ENCODE measurements at regions not wholly inside any gene's neighbourhood (a gene's known extent, or its start where the extent isn't known, plus 50 kb on each side); places are given as distances from the start of the nearest gene placed in this dataset.

- DNase-seq (no peak), ATAC-seq (ENCODE audit: low FRiP score) (no peak)
- Histone ChIP-seq H3K27ac (ENCODE audit: low read depth in 1 of 2, low read length in 2 of 2) (no peak overlapping the region), H3K27me3 (ENCODE audit: control insufficient read depth in 1 of 2, insufficient read depth in 2 of 2, low read length in 1 of 2) (peaks cover 0 to 3% of the 10 kb centered on the region in 2 donors), H3K4me3 (ENCODE audit: low read length in 2 of 2) (no peak overlapping the region), H3K4me1 (ENCODE audit: control insufficient read depth in 1 of 2, insufficient read depth in 2 of 2, low read length in 2 of 2) (no peaks in the 10 kb centered on the region), H3K9me3 (ENCODE audit: control insufficient read depth, low read length) (peaks cover 10% of the 10 kb centered on the region), H3K36me3 (ENCODE audit: control insufficient read depth in 1 of 2, insufficient read depth in 2 of 2, low read length in 1 of 2) (no peaks in the 10 kb centered on the region)
- WGBS, 2 donors = 53 to 62% methylated on average over 7 of the region's 7 CpGs
- intact Hi-C loops (cut with DNase I) = no loop called here
These were observed 238.1 kb downstream of the MAF start for GRCh38 chr16:79362300-79362970.

- WGBS, 2 donors = 85 to 86% methylated on average over 6 of the region's 6 CpGs
These were observed 239.3 kb downstream of the MAF start for GRCh38 chr16:79361132-79361751.

GRCh38 chr16:79360267-79360666 is 240.3 kb downstream of the MAF start:
- no peak for ATAC-seq (ENCODE audit: low FRiP score)
- intact Hi-C loops (cut with DNase I) = no loop called here
- Histone ChIP-seq H3K4me3 (ENCODE audit: low read length in 2 of 2) (no peak overlapping the region), H3K4me1 (ENCODE audit: control insufficient read depth in 1 of 2, insufficient read depth in 2 of 2, low read length in 2 of 2) (no peaks in the 10 kb centered on the region), H3K36me3 (ENCODE audit: control insufficient read depth in 1 of 2, insufficient read depth in 2 of 2, low read length in 1 of 2) (no peaks in the 10 kb centered on the region), H3K9me3 (ENCODE audit: control insufficient read depth, low read length) (peaks cover 6% of the 10 kb centered on the region), H3K27ac (ENCODE audit: low read depth in 1 of 2, low read length in 2 of 2) (no peak overlapping the region), H3K27me3 (ENCODE audit: control insufficient read depth in 1 of 2, insufficient read depth in 2 of 2, low read length in 1 of 2) (peaks cover 0 to 2% of the 10 kb centered on the region in 2 donors)
- WGBS, 2 donors = 68 to 79% methylated on average over 2 of the region's 2 CpGs
- no peak for DNase-seq

More at GRCh38 chr16:79361132-79361751, 239.3 kb downstream of the MAF start:
- no peaks in the 10 kb centered on the region for H3K36me3 ChIP-seq (ENCODE audit: control insufficient read depth in 1 of 2, insufficient read depth in 2 of 2, low read length in 1 of 2)
- H3K9me3 ChIP-seq (ENCODE audit: control insufficient read depth, low read length) = peaks cover 6% of the 10 kb centered on the region
- DNase-seq (no peak), ATAC-seq (ENCODE audit: low FRiP score) (no peak)
- intact Hi-C loops (cut with DNase I) = no loop called here
- H3K27ac ChIP-seq (ENCODE audit: low read depth in 1 of 2, low read length in 2 of 2) = no peak overlapping the region
- no peak overlapping the region for H3K4me3 ChIP-seq (ENCODE audit: low read length in 2 of 2)
- H3K4me1 ChIP-seq (ENCODE audit: control insufficient read depth in 1 of 2, insufficient read depth in 2 of 2, low read length in 2 of 2) = no peaks in the 10 kb centered on the region
- peaks cover 0 to 2% of the 10 kb centered on the region in 2 donors for H3K27me3 ChIP-seq (ENCODE audit: control insufficient read depth in 1 of 2, insufficient read depth in 2 of 2, low read length in 1 of 2)

- Histone ChIP-seq H3K4me1 (ENCODE audit: control insufficient read depth in 1 of 2, insufficient read depth in 2 of 2, low read length in 2 of 2) (no peaks in the 10 kb centered on the region), H3K4me3 (ENCODE audit: low read length in 2 of 2) (no peak overlapping the region), H3K36me3 (ENCODE audit: control insufficient read depth in 1 of 2, insufficient read depth in 2 of 2, low read length in 1 of 2) (no peaks in the 10 kb centered on the region), H3K9me3 (ENCODE audit: control insufficient read depth, low read length) (peaks cover 6% of the 10 kb centered on the region), H3K27me3 (ENCODE audit: control insufficient read depth in 1 of 2, insufficient read depth in 2 of 2, low read length in 1 of 2) (peaks cover 0 to 5% of the 10 kb centered on the region in 2 donors), H3K27ac (ENCODE audit: low read depth in 1 of 2, low read length in 2 of 2) (no peak overlapping the region)
- WGBS, 2 donors = 73 to 83% methylated on average over 4 of the region's 4 CpGs
- DNase-seq (no peak), ATAC-seq (ENCODE audit: low FRiP score) (no peak)
- intact Hi-C loops (cut with DNase I) = no loop called here
These were observed 241.5 kb downstream of the MAF start for GRCh38 chr16:79359082-79359481.

GRCh38 chr16:79358188-79358587 is 242.3 kb downstream of the MAF start:
- Histone ChIP-seq H3K9me3 (ENCODE audit: control insufficient read depth, low read length) (peaks cover 6% of the 10 kb centered on the region), H3K27me3 (ENCODE audit: control insufficient read depth in 1 of 2, insufficient read depth in 2 of 2, low read length in 1 of 2) (peaks cover 0 to 5% of the 10 kb centered on the region in 2 donors), H3K27ac (ENCODE audit: low read depth in 1 of 2, low read length in 2 of 2) (no peak overlapping the region), H3K36me3 (ENCODE audit: control insufficient read depth in 1 of 2, insufficient read depth in 2 of 2, low read length in 1 of 2) (no peaks in the 10 kb centered on the region), H3K4me1 (ENCODE audit: control insufficient read depth in 1 of 2, insufficient read depth in 2 of 2, low read length in 2 of 2) (no peaks in the 10 kb centered on the region), H3K4me3 (ENCODE audit: low read length in 2 of 2) (no peak overlapping the region)
- ATAC-seq (ENCODE audit: low FRiP score) = no peak
- no peak for DNase-seq
- intact Hi-C loops (cut with DNase I) = no loop called here
- WGBS, 2 donors = 71 to 81% methylated on average over 9 of the region's 9 CpGs

GRCh38 chr16:79355600-79356358 is 244.8 kb downstream of the MAF start:
- DNase-seq (no peak), ATAC-seq (ENCODE audit: low FRiP score) (no peak)
- H3K4me3 ChIP-seq (ENCODE audit: low read length in 2 of 2) = no peak overlapping the region
- intact Hi-C loops (cut with DNase I) = no loop called here
- H3K36me3 ChIP-seq (ENCODE audit: control insufficient read depth in 1 of 2, insufficient read depth in 2 of 2, low read length in 1 of 2) = no peaks in the 10 kb centered on the region
- peaks cover 3% of the 10 kb centered on the region for H3K9me3 ChIP-seq (ENCODE audit: control insufficient read depth, low read length)
- no peaks in the 10 kb centered on the region for H3K4me1 ChIP-seq (ENCODE audit: control insufficient read depth in 1 of 2, insufficient read depth in 2 of 2, low read length in 2 of 2)
- H3K27ac ChIP-seq (ENCODE audit: low read depth in 1 of 2, low read length in 2 of 2) = no peak overlapping the region
- H3K27me3 ChIP-seq (ENCODE audit: control insufficient read depth in 1 of 2, insufficient read depth in 2 of 2, low read length in 1 of 2) = peaks cover 0 to 5% of the 10 kb centered on the region in 2 donors
- 68 to 71% methylated on average over 15 of the region's 15 CpGs for WGBS, 2 donors

- ATAC-seq (ENCODE audit: low FRiP score) (no peak), DNase-seq (no peak)
- WGBS, 2 donors = 88 to 90% methylated on average over 7 of the region's 7 CpGs
- no peaks in the 10 kb centered on the region for H3K9me3 ChIP-seq (ENCODE audit: control insufficient read depth, low read length)
- peaks cover 0 to 3% of the 10 kb centered on the region in 2 donors for H3K27me3 ChIP-seq (ENCODE audit: control insufficient read depth in 1 of 2, insufficient read depth in 2 of 2, low read length in 1 of 2)
- H3K36me3 ChIP-seq (ENCODE audit: control insufficient read depth in 1 of 2, insufficient read depth in 2 of 2, low read length in 1 of 2) = no peaks in the 10 kb centered on the region
- no peaks in the 10 kb centered on the region for H3K4me1 ChIP-seq (ENCODE audit: control insufficient read depth in 1 of 2, insufficient read depth in 2 of 2, low read length in 2 of 2)
- no peak overlapping the region for H3K27ac ChIP-seq (ENCODE audit: low read depth in 1 of 2, low read length in 2 of 2)
- no peak overlapping the region for H3K4me3 ChIP-seq (ENCODE audit: low read length in 2 of 2)
- intact Hi-C loops (cut with DNase I) = no loop called here
These were observed 248.6 kb downstream of the MAF start for GRCh38 chr16:79351927-79352326.

GRCh38 chr16:79349803-79350202 is 250.7 kb downstream of the MAF start:
- H3K9me3 ChIP-seq (ENCODE audit: control insufficient read depth, low read length) = no peaks in the 10 kb centered on the region
- 90 to 96% methylated on average over 3 of the region's 3 CpGs for WGBS, 2 donors
- no peaks in the 10 kb centered on the region for H3K36me3 ChIP-seq (ENCODE audit: control insufficient read depth in 1 of 2, insufficient read depth in 2 of 2, low read length in 1 of 2)
- no peak overlapping the region for H3K27ac ChIP-seq (ENCODE audit: low read depth in 1 of 2, low read length in 2 of 2)
- no peak overlapping the region for H3K4me3 ChIP-seq (ENCODE audit: low read length in 2 of 2)
- H3K27me3 ChIP-seq (ENCODE audit: control insufficient read depth in 1 of 2, insufficient read depth in 2 of 2, low read length in 1 of 2) = peaks cover 0 to 3% of the 10 kb centered on the region in 2 donors
- DNase-seq (no peak), ATAC-seq (ENCODE audit: low FRiP score) (no peak)
- intact Hi-C loops (cut with DNase I) = no loop called here
- no peaks in the 10 kb centered on the region for H3K4me1 ChIP-seq (ENCODE audit: control insufficient read depth in 1 of 2, insufficient read depth in 2 of 2, low read length in 2 of 2)

Data from aorta (tissue), 5 donors.